HG02571 (cell line): ENCODE measurements at regions not wholly inside any gene's neighbourhood (a gene's known extent, or its start where the extent isn't known, plus 50 kb on each side); places are given as distances from the start of the nearest gene placed in this dataset.

Experiments used
- ATAC-seq: cut with Tn5 transposase; IDR thresholded peaks from one replicate; pipeline ENCODE4 v1.9.1; 2021; ENCODE audit warnings: mild to moderate bottlenecking, moderate library complexity; ENCODE audit not compliant: unreplicated experiment

DNA sequence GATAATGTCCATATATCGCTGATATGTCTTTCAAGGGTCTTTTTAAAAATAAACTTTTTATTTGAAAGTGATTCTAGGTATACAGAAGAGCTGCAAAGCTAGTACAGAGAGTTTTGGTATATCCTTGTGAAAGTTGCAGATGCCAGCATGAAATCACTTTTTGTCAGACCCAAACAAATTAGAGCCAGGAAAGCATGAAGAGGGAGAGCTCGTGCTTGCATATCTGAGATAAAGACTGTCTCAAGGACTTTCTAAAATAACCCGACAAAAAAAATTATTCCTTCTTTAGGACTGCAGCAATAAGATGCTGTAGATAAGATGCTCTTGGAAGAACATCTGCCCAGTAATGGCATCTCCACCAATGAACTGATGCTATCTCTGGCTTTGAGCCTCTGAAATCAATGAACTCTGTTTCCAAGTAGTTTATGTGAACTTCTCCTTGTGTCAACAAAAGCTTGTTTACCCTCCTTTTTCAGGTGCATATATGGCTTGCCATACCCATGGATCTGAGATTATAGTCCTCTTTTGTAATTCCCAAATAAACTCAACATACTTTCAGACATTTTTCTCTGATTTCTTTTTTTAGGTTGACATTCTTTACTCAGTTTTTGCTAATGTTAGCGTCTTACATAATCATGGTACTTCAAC is 774.6 kb upstream of the FAM98A start:
- no peak for ATAC-seq

DNA sequence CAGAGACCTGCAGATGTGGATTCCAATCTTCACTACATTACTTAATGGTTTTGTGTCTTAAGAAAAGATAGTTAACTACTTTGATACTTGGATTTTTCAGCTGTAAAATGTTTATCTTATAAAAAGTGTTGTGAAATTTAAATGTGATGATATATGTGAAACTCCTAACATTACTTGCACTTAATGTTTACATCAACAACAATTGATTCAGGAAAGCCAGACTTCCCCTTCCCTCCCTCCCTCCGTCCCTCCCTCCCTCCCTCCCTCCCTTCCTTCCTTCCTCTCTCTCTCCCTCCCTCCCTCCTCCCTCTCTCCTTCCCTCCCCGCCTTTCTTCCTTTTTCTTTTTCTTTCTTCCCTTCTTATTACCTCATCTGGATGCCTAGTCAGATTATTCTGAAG is 773.9 kb upstream of the FAM98A start:
- ATAC-seq: no peak

DNA sequence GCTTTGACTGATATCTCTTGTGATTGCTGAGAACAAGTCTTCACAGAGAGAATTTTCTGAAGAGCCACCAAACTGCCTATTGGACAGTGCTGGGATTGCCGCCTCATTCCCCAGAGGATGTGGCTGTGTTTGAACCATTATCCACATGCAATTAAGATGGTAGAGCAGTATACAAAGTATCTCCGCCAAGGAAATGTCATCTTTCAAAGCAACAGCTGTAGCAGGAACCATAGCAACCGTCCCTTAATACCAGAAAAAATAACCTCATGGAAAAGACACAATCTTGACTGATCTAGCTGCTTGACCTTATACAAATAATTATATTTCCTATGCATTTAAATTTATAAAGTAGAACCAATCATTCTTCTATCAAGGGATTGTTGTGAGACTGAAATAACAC is 772.6 kb upstream of the FAM98A start:
- ATAC-seq: no peak

DNA sequence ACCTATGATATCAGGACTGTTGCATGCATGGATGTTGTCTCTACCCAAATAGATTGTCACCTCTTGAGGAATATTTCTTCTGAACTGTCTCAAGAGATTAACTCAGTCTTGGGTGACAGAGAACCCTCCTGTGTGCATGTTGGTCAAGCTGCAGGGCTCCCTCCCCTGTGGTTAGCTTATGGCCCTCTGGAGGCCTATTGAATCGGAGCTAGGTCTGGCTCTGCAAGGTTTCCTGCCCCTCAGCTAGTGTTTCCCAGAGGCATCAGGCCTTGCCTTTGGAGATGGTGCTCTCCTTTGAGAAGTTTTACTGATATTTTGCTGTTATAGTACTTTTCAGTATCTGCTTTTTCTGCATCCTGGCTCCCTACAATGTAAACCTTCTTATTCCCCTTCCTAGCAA is 769.2 kb upstream of the FAM98A start:
- ATAC-seq: no peak

DNA sequence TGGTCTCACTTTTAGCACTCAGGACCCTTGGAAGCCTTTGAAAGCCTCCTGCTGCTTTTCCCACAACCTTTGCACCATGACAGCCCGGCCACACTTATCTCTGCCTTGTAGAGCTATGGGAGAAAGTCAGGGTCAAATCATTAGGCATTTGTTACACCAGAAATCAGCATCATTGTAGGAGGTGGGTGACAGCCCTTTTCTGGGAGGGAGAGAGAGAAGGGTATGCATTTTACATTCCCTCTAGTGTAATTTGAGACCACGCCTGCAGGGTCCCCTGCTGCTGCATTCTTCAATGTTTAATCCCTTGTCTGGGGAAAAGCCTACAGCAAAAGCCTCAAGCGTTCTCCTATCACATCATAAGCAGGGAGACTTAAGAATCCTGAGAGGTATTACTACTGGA is 766.8 kb upstream of the FAM98A start:
- ATAC-seq: no peak

DNA sequence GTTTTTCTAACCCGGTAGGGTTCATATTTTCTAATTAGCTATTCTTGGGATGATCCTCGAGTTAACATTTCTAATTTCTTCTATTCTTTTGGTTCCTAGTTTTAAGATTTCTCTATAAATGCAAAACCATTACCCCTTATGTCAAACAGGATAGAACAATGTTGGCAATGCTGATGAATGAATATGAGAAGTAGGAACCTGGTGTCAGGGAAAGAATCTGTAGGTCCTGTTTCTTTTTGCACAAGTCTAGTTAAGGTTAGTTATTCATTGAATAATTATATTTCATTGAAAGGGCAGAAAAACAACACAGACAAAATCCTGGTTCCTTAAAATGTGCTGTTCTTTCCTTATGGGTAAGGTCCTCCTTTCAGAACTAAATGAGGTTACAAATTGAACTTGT is 766.4 kb upstream of the FAM98A start:
- ATAC-seq: no peak

DNA sequence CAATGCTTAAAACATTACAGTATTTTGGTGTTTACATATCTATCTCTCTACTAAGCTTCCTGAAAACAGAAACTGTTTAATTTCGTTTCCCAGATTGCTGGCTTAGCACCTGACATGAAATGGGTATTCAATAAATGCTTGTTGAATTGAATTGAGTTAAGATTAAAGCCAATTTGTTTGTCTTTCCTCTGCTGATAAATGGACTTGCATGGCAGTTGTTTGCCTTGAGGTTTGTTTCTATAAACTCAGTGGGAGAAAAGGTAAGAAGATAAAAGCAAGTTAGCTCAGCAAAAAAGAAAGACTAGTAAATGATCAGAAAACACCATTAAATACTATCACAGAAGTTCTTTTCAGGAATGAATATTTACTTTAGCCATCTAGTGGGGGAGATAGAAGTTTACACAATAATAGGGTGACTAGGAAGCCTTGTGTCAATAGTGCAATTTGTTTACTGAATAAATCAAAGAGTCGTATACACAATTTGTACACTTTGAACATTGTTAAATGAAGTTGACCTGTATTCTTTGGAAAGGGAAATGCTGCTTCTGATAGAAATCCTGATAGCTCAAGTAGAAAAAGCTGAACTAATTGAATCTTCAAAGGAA is 754.5 kb upstream of the FAM98A start:
- ATAC-seq: no peak

DNA sequence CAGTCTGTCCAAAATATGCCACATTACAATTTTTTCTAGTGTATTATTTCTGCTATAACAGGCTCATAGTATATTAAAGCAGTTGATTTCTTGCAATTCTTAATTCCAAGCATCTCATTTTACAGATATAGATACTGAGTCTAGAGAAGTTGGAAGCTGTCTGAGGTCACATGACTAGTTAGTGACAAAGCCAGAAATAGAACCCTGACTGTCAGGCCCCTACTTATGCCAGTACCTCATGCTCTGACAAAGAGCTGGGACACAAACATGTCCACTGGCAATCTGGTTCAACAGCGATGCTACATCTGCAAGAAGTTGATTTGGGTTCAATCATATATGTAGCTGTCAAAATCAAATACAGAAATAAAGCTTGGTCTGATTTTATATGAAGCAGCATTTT is 750.4 kb upstream of the FAM98A start:
- ATAC-seq: no peak

DNA sequence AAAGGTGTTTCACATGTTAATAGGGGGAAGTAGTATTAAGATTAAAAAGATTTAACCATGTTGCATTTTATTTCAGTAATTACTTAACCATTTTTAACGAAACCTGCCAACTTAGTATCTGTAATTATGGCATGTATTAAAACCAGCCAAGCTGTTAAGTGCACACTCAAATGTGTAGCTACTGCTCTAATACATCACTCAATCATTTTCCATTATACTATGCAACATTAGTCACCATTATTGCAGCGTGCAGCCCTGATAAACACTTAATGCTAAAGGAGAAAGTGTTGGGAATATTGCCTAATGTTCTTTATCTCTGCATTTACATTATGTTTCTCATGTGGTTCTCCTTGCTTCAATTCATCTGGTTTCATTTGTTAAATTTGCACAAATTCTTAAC is 745.9 kb upstream of the FAM98A start:
- no peak for ATAC-seq

DNA sequence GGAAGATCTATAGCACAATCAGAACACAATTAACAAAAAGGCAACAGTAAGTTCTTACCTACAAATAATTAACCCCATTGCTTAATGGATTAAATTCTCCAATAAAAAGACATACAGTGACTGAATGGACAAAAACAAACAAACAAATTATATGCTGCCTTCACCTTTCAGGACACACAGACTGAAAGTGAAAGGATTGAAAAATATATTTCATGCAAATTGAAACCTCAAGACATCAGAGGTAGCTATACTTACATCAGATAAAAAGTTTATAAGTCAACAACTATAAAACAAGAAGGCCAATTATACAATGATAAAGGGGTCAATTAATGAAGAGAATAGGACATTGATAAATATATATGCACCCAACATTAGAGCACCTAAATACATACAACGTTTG is 741.2 kb upstream of the FAM98A start:
- ATAC-seq: no peak

DNA sequence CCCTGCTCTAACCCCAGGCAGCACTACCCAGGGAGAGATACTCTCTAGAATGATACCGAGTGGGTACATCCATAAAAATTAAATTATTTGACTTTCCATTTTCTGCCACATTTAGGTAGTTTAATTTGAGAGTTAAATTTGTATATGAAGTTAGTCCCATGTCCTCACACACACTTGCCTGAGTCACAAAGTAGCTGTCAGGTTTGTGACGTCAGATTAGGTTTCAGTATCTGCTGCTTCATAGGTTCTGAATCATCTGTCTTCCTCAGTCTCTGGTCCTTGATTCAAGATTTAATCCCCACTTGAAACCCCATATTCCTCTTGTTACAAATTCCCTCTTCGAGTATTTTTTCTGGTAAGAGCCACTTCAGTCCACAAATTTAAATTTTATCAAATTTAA is 738.6 kb upstream of the FAM98A start:
- ATAC-seq: no peak

DNA sequence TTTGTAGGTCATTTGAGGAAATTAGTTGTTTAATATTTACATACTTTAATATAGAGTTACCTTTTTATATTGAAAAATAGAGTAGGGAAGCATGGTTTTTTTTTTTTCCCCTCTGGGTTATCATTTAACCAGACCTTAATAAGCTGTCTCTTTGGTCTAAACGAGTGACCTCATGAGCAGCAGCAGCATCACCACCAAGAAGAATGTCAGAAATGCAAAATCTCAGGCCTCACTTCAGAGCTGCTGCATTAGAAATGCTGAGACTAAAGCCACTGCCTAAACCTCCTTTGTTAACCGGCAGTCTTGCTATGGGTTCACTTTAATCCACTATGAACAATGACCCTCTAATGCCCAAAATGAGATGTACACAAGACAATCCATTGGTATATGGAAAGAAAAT is 733.7 kb upstream of the FAM98A start:
- ATAC-seq: no peak

DNA sequence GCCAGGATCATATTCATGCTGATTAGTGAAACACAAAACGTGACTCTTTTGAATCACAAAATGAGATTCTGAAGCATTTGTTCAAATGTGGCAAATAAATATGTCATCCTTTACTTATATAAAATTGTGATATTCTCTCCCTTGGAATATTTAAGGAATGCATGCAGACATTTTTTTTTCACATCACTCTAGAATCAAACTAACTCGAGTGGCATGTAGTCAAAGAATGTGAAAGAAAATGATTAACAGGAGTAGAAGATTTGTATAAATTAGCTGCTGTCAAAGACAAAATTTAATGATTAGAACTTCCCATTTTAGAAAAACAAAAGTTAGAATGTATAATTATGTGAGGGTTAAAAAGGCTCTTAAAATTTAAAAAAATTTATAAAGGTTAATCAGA is 721.0 kb upstream of the FAM98A start:
- ATAC-seq: no peak

DNA sequence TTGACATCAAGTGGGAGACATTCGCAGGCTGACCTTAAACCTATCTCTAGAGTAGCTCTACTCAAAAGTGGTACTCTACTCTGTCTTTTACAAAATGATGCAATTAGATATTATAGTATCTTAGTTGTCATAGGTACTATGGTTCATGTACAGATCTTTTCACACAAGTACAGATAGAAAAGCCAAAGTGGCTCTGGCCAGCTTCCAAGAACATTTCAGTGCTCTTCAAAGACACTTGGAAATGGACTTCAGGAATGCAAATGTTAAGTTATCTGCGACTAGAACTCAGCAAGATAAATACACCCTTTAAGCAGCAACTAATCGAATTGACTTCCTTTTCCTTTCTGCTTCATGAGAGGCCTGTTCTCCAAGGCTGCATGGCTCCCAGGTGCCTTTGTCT is 718.7 kb upstream of the FAM98A start:
- no peak for ATAC-seq

DNA sequence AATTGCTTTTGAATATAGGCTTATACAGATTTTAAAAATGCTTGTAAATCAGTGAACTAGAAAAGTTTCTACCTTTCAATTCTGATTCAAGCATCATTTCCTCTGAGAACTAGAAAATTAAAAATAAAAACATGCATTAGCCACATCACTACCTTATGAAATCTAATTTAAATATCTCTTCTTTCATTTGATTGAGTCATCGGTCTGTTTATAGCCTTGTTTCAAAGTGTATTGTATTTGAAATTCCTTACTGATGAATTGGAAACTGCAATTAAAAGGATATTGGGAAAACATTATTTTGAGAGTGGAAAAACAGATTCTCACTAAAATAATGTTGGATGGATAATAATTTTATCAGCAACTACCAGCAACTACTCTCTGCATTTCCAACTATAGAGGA is 717.7 kb upstream of the FAM98A start:
- ATAC-seq: no peak

DNA sequence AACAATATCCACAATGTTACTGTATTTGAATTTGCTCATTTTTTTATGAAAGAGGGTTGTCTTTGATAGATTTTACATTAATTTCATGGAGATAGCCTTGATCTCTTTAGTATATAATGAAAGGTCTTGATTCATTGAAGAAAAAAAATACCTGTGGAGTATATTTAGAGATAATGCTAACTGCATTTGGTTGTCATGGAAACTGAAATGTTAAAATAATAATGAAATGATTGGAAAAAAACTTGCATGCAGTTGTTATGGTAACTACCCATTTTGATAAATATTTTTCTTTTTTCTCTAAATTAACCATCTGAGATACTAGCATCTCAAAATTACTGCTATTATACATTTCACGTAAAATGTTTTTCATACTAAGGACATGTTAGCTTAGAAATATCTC is 712.7 kb upstream of the FAM98A start:
- ATAC-seq: no peak

DNA sequence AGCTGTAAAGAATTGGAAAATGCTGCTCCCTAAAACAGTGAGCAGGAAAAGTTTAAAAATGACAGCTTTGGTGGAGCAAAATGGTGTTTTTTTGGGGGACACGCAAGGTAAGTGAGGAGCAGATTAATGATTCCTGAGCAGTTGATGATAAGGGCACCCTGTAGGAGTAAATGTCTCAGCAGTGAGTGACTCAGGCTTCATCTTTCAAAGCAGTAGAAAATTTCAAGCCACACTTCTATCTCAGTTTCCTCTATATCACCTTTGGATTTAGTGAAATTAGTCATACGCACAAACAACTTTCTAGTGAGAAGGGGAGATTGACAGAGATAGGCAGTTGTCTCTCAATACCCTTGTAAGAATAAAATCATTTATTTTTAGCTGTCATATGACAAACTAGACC is 709.0 kb upstream of the FAM98A start:
- no peak for ATAC-seq

DNA sequence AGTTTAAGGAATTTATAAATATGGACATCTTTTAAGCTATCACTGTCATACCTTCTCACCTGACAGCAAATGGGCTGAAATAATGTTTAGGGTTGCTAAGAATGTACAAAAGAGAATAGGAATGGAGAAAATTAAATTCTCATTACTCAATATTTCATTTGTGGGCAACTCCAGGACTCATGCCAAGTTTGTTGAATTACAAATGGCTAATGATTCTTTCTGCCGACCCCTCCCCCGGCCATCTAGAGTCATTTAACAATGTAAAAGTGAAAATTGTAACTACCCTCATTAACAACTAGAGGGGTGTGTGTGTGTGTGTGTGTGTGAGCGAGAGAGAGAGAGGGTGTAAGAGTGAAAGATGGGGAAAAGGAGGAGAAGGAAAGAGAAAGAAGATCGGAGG is 708.5 kb upstream of the FAM98A start:
- no peak for ATAC-seq

DNA sequence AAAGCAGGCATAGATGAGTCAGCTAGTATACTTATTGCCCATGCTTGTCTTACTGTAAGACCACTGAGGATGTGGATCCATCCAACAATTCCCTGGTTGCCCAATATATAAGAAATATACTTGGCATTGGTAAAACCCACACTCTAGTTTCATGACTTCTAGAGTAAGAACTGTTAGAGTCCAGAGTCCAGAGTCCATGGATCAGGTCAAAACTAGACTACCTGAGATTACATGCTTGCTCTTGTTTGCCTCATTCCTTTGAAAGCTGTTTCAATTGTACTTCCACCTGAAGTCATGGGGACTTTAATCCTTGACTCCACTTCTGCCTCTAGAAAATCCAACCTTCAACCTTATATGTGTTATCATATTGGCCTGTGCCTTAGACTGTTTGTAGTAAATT is 707.6 kb upstream of the FAM98A start:
- no peak for ATAC-seq

DNA sequence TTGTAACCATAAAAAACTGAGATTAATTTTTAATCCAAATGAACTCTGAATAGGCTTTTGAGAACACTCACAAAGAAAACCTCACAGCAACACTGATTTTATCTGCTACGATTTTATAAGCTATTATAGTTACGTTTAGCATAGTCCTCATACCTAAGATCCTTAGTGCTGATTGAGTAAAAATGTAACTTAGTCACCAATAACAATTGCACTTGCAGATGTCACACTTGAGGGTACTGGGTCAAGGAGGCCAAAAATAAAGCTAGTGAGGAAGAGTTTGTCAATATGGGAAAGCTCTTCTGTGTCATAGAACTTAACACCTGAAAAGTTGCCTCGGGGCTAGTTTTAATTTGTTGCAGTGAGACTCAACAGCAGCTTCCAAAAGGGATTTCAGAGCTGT is 706.5 kb upstream of the FAM98A start:
- no peak for ATAC-seq

DNA sequence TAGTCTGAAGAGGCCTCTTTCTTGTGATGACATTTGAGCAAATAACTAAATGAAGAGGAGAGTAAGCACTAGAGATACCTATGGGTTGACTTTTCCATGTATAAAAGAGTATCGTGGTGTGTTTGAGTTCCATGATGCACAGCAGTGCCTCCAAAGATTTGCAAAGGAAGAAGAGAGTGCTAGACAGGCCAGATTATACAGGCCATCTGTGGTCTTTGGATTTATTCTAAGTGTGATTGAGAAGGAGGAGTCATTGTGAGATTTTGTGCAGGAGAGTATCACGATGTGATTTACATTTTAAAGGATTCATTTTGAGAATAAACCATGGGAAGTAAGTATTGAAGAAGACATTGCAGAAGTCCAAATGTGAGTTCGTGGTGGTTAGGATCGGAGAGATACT is 695.9 kb upstream of the FAM98A start:
- no peak for ATAC-seq

DNA sequence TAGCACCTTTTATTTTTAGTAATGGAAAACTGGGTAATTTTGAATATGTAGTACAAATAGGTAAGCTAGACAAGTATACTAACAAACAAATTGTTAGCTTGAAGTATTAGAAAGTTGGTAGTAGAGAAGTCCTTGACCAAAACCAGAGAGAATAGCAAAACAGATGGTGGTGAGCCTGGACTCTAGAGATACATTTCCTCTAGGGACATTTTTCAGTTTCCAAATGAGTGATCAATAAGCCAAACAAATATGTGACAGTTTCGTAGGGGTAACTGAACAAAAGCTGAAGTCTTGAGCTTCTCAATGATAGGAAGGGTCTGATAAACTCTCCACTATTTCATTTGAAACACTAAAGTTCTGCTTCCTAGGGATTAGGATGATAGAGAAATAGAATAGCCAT is 692.0 kb upstream of the FAM98A start:
- ATAC-seq: no peak

DNA sequence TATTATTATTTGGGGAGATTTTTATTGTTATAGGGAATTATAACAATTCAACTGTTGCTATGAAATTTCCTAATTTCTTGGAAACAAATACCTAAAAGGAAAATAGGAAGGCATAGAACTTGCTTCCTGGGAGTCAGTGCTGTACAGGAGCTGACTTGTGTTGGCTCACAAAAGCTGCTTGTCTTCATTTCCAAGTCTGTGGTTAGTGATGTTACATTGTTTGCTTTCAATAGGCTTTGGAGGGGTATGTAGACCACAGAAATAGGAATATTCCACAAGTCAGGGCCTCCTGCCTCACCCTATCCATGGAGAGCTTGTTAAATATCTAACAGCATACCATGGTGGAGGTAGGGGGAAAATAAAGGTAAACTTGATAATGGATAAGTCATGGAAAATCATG is 688.9 kb upstream of the FAM98A start:
- no peak for ATAC-seq
